ENCODE measurements at regions not wholly inside any gene's neighbourhood (a gene's known extent, or its start where the extent isn't known, plus 50 kb on each side); places are given as distances from the start of the nearest gene placed in this dataset.

- DNase-seq (ENCODE audit: low read depth): no peak
Observed at GRCh38 chr5:61652916-61653315, 320.9 kb downstream of the ZSWIM6 start.

DNA sequence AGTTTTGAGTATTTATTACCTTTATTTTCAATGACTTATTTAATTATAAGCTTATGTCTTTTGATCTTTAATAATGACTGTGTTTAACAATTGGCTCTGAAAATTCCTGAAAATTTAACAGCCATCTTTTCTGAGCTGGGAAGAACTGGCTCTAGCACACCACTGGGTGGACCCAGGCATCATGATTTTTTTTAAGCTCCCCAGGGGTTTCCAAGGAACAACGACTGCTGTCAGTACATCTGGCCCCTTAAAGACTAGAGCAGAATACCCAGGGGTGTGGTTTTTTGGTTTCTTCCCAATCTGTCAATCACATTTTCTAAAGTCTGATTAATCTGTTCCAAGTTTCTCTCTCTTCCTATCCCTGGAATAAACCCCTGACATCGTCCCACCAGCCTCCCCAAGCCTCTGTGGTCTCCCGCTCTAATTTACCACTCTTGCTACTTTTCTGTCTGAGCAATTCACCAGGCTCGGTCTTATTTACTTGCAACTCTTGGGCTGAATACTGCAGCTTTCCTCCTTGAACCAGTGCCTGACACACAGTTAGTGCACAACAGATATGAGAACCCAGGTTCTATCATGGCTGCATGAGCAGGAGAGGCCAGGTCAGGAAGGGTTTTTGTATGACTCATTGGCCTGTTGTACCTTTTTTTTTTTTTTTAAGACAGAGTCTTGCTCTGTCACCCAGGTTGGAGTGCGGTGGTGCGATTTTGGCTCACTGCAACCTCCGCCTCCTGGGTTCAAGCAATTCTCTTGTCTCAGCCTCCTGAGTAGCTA is 321.9 kb downstream of the ZSWIM6 start:
- no peak for DNase-seq (ENCODE audit: low read depth)

DNA sequence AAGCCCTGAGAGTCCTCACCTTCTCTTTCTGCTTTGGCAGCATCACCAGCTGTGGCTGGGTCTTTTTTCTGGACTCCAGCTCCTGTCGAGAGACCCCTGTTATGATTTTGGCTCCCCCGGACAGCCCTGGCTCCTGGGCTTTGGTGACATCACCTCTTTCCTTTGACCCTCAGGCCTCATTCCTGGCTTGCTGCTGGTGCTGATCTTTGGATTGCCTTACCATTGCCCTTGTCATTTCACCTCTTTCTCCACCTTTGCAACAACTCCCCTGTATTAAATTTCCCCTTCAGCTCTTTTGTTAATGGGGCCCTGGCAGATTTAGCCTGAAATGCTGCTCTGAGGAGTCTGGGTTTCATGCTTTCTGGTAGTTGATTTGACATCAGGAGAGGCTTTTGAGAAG is 322.8 kb downstream of the ZSWIM6 start:
- no peak for DNase-seq (ENCODE audit: low read depth)

DNA sequence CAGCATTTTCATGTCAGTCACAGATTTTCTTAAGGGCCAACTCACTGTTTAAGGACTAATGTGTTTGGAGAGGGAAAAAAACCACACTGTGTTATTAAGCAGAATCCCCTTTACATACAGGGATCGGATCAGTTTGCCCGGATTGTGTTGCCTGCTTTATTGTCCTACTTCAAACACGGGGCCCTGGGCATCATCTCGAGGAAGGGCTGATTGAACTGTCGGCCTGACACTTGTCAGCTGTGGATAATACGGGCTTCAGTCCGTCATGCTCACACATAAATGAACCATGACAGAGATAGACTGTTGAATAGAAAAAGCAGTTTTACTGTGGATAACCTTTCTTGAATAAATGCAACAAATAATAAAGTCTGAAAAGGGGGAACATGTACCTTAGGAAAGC is 325.0 kb downstream of the ZSWIM6 start:
- no peak for DNase-seq (ENCODE audit: low read depth)

GRCh38 chr5:61657686-61658085 is 325.6 kb downstream of the ZSWIM6 start:
- DNase-seq (ENCODE audit: low read depth): no peak

DNA sequence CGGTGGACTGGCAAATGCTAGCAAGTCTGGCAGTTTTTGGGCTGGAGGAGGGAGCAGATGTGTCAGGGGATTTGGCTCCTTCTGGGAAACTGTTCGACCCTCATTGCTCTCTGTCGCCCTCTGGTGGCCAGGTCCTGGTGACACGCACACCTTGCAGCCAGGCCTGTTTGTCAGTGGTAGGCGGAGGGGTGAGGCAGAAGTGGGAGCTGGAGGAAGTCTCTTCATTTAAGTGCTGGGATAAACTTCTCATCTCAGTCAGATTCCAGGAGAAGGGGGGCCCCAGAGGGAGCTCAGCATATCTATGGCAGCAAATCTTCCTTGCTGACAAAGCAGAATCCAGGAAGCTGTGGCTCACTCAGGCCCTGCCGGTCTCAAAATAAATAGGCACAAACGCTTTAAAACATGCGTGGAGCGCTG is 326.5 kb downstream of the ZSWIM6 start:
- peak; percentile 51 for DNase-seq (ENCODE audit: low read depth)

- DNase-seq (ENCODE audit: low read depth): no peak
Observed at GRCh38 chr5:61659221-61659696, 327.2 kb downstream of the ZSWIM6 start.

GRCh38 chr5:61662670-61663069 is 330.6 kb downstream of the ZSWIM6 start:
- DNase-seq (ENCODE audit: low read depth): no peak

DNA sequence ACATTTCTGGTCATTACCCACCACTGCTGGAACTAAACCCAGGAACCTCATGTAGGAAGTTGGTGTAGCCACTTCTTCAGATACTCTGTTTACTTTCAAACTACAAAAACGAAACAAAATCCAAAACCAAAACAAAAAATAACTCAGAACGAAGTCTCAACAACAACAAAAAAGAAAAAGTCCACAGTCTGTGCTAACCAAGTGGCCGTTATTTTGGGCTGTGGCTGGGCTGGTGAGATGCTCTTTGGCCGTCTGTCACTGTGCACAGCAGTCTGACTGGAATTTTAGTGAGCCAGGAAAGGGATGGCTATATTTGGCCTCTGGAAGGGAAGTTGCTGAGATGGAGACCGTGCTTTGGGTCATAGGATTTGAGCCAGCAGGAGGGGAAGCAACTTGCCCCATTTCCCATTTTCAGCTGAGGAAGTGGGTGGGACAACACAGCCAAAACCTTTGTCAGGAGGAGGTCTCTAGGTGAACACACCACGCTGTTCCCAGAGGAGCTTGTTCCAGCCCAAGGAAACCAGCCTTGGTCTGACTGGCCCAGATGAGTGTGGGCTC is 334.1 kb downstream of the ZSWIM6 start:
- no peak for DNase-seq (ENCODE audit: low read depth)

- DNase-seq (ENCODE audit: low read depth): no peak
Observed at GRCh38 chr5:61667525-61668218, 335.6 kb downstream of the ZSWIM6 start.

- DNase-seq (ENCODE audit: low read depth): no peak
Observed at GRCh38 chr5:61669531-61669930, 337.5 kb downstream of the ZSWIM6 start.

GRCh38 chr5:61670941-61671340 is 338.9 kb downstream of the ZSWIM6 start:
- no peak for DNase-seq (ENCODE audit: low read depth)

- DNase-seq (ENCODE audit: low read depth): no peak
Observed at GRCh38 chr5:61673007-61673735, 341.1 kb downstream of the ZSWIM6 start.

- DNase-seq (ENCODE audit: low read depth): no peak
Observed at GRCh38 chr5:61674378-61674777, 342.3 kb downstream of the ZSWIM6 start.

GRCh38 chr5:61675015-61675692 is 343.1 kb downstream of the ZSWIM6 start:
- no peak for DNase-seq (ENCODE audit: low read depth)

- DNase-seq (ENCODE audit: low read depth): no peak
Observed at GRCh38 chr5:61677220-61677619, 345.2 kb downstream of the ZSWIM6 start.

DNA sequence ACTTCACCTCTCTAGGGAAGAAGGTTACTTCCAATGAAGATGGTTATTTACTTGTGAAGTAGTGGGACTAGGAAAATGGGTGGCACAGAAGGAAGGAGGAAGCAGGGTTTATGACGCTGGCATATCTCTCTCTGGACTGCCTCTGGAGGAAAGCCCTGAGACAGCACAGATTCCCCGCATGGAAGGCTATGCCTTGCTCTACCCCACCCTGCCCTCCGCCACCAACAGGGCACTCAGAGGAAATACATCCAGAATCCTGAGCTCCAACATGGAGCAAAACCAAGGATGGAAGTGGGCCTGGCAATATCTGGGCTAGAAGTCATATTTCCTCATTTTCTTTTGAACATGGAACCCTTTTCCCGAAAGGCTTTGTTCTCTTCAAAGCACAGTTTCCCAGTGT is 346.9 kb downstream of the ZSWIM6 start:
- no peak for DNase-seq (ENCODE audit: low read depth)

DNA sequence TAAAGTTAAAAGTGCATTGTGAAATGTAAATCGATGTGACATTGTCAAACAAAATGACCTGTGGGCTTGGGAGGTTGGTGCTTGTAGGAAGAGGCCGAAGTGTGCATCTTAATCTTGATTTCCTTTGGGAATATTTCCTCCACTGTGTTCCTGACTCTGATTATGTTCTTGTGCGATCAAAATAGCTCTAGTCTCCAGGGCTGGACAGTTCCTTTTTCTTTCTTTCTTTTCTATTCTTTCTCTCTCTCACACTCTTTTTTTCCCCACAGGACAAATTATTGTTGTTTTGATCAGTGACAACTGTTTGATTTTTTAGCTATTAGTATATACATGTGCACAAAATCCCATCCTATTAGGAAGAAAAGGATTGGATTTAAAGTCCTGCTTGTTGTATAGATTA is 347.5 kb downstream of the ZSWIM6 start:
- DNase-seq (ENCODE audit: low read depth): no peak

DNA sequence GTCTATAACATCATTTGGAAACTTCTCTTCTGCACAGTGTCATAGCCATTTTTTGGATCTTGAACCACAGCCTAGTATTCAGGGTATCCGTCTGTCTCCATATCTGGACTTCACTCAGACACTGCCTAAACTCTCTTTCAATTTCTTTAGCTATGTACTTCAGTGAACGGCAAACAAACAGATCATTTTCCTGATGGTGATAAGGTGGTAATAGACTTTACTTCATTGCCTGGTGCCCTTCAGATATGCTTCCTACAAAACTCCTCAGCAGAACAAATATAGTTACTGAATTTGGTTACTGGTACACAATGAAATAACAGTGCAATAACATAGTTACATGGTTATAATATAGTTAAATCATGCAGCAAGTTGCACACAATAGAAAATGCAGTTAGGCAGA is 348.2 kb downstream of the ZSWIM6 start:
- no peak for DNase-seq (ENCODE audit: low read depth)

DNA sequence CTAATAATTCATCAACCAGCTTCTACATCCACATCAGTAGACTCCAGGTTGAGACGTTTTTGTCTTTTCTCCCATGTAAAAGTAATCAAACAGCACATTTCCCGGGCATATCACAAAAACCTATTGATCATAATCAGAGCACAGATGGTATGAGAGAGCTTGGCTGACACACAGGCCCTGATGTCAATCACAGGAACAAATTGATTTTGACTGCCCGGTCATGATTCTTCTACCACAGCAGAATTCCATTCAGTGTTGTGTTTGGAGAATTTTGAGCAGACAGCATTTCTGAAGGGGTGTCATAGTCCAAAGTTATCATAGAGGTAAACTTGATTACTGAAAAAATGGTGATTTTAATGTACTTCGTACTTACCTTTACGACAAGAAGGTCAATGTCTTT is 351.1 kb downstream of the ZSWIM6 start:
- no peak for DNase-seq (ENCODE audit: low read depth)

GRCh38 chr5:61683926-61684325 is 351.9 kb downstream of the ZSWIM6 start:
- no peak for DNase-seq (ENCODE audit: low read depth)

Measured in stimulated activated CD8-positive, alpha-beta memory T cell treated with anti-CD3 and anti-CD28 coated beads, Interleukin-12 subunit alpha, Interleukin-12 subunit beta, amount 100 ng/mL, for 4 hours (primary cell).